Astrocyte (in vitro differentiated cells and primary cell): ENCODE measurements at regions not wholly inside any gene's neighbourhood (a gene's known extent, or its start where the extent isn't known, plus 50 kb on each side); places are given as distances from the start of the nearest gene placed in this dataset.

Experiments
- CTCF ChIP-seq: IDR thresholded peaks from 2 replicates; pipeline ENCODE4 v1.5.1; 2011; ENCODE audit warnings: low read depth, mild to moderate bottlenecking, inconsistent platforms, low read length, moderate library complexity; ENCODE audit not compliant: insufficient read depth
- EZH2 ChIP-seq: IDR thresholded peaks from 2 replicates; pipeline ENCODE4 v1.6.1; 2012; ENCODE audit warnings: mild to moderate bottlenecking, low read length, inconsistent platforms; ENCODE audit not compliant: insufficient read depth

DNA sequence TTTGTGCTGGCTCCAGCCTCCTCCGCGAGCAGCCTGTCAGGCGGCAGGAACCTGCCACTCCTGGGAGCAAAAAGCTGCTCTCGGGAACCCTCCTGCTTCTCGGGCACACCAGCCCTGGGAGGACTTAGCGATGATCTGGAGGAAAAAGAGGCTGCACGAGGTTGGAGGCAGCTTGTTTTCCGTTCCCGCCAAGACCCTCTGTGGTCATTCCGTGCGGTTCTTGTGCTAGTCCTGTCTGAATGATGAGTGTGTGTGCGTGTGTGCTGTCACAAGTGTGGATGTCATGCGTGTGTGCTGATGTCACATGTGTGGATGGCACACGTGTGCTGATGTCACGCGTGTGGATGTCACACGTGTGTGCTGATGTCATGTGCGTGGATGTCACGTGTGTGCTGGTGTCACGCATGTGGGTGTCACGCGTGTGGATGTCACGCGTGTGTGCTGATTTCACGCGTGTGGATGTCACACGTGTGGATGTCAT, 150.0 kb downstream of the NPIPB11 start:
- TF ChIP-seq CTCF (no peak), EZH2 (no peak)
